ENCODE measurements at regions not wholly inside any gene's neighbourhood (a gene's known extent, or its start where the extent isn't known, plus 50 kb on each side); places are given as distances from the start of the nearest gene placed in this dataset.
"Not testable (repeated sequence)": the region's sequence is repeated elsewhere in the genome, so short reads cannot be mapped to it uniquely, and the experiment has no call there.

DNA sequence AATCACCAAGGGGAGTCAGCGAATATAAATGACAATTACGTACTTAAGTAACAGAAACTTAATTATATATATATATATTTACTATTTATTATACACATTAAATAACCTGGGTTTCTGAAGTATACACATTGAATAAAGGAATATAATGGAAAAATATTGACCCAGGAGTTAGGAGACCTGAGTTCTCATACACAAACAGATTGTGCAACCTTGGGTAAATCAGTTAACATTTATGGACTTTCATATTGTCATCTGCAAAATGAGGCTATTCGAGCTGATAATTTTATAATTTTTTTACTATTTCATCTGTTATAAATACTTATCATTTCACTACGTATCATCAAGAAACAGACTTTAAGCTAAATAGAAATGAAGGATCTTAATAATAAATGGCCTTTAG, 75.1 kb upstream of the SRRM3 start:
- no peaks in the 10 kb centered on the region for H3K9me3 ChIP-seq
- no peak for DNase-seq (ENCODE audit: extremely low spot score in 2 of 2)
- intact Hi-C loops (cut with DNase I): no loop called here
- H3K27me3 ChIP-seq: no peaks in the 10 kb centered on the region
- no peak overlapping the region for H3K4me3 ChIP-seq
- TF ChIP-seq POLR2A (IDR thresholded peaks at IDR 0.05) (no peak), POLR2AphosphoS5 (IDR thresholded peaks at IDR 0.05; ENCODE audit: insufficient read depth in 1 of 2, low read depth in 1 of 2) (no peak)
- TF ChIP-seq, protein P1, sequence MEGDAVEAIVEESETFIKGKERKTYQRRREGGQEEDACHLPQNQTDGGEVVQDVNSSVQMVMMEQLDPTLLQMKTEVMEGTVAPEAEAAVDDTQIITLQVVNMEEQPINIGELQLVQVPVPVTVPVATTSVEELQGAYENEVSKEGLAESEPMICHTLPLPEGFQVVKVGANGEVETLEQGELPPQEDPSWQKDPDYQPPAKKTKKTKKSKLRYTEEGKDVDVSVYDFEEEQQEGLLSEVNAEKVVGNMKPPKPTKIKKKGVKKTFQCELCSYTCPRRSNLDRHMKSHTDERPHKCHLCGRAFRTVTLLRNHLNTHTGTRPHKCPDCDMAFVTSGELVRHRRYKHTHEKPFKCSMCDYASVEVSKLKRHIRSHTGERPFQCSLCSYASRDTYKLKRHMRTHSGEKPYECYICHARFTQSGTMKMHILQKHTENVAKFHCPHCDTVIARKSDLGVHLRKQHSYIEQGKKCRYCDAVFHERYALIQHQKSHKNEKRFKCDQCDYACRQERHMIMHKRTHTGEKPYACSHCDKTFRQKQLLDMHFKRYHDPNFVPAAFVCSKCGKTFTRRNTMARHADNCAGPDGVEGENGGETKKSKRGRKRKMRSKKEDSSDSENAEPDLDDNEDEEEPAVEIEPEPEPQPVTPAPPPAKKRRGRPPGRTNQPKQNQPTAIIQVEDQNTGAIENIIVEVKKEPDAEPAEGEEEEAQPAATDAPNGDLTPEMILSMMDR (IDR thresholded peaks at IDR 0.05): no peak
- no peak overlapping the region for H3K27ac ChIP-seq
- no peaks in the 10 kb centered on the region for H3K4me1 ChIP-seq
- no peaks in the 10 kb centered on the region for H3K36me3 ChIP-seq

DNA sequence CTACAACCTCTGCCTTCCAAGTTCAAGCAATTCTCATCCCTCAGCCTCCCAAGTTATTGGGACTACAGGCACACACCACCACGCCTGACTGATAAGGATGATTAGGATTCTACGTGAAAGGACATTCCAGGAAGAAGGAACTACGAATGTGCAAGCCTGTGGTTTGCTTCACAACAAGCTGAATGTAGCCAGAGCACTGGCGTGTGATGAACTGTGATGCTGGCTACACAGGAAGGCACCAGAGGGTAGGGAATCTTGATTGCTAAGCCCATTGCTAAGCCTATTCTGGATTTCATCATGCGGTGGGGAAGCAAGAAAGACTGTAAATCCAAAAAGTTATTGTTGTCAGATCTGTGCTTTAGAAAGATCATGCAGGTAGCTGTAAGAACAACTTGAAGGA, 72.3 kb upstream of the SRRM3 start:
- Histone ChIP-seq H3K27me3 (no peaks in the 10 kb centered on the region), H3K36me3 (no peaks in the 10 kb centered on the region), H3K9me3 (no peaks in the 10 kb centered on the region), H3K4me1 (no peaks in the 10 kb centered on the region), H3K27ac (no peak overlapping the region), H3K4me3 (no peak overlapping the region)
- intact Hi-C loops (cut with DNase I): no loop called here
- no peak for DNase-seq (ENCODE audit: extremely low spot score in 2 of 2)
- TF ChIP-seq POLR2A (IDR thresholded peaks at IDR 0.05) (no peak), POLR2AphosphoS5 (IDR thresholded peaks at IDR 0.05; ENCODE audit: insufficient read depth in 1 of 2, low read depth in 1 of 2) (no peak)
- TF ChIP-seq, protein P1 (IDR thresholded peaks at IDR 0.05): no peak

DNA sequence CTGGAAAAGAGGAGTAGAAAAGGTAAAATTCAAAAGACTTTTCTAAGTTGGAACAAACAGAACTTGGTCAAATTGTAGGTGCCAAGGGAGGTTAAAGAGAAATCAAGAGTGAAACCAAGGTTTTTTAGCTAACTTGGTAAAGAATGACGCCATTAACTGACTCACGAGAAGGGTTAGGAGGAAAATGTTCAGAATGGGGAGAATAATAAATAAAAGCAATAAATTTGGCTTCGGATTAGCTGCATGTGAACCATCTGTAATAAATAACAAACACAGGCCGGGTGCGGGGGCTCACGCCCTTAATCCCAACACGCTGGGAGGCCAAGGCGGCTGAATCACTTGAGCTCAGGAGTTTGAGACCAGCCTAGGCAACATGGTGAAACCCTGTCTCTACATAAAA, 71.9 kb upstream of the SRRM3 start:
- Histone ChIP-seq H3K4me1 (no peaks in the 10 kb centered on the region), H3K4me3 (no peak overlapping the region), H3K27me3 (no peaks in the 10 kb centered on the region), H3K9me3 (no peaks in the 10 kb centered on the region), H3K27ac (no peak overlapping the region), H3K36me3 (no peaks in the 10 kb centered on the region)
- no peak for TF ChIP-seq POLR2A (IDR thresholded peaks at IDR 0.05)
- TF ChIP-seq, protein P1 (IDR thresholded peaks at IDR 0.05): no peak
- no peak for TF ChIP-seq POLR2AphosphoS5 (IDR thresholded peaks at IDR 0.05; ENCODE audit: insufficient read depth in 1 of 2, low read depth in 1 of 2)
- no peak for DNase-seq (ENCODE audit: extremely low spot score in 2 of 2)
- intact Hi-C loops (cut with DNase I): no loop called here

DNA sequence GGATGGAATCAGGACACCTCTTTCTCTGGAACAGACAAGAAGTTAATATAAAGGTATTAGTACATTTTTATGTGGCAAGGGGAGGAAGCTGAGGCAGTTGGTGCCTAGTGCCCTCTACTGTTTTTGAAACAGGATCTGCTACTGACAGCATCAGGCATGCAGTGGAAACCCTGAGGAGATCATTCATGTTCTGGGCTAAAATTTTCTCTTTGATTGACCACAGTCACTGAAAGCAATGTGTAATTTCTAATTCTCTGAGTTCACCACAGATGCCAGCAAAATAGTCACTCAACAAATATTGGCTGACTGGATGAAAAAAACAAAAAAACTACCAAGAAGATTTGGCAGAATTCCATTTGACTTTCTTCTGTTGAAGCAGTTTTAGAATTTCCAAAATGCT, 71.0 kb upstream of the SRRM3 start:
- H3K27me3 ChIP-seq; H3K9me3 ChIP-seq; H3K4me3 ChIP-seq; intact Hi-C loops (cut with DNase I); DNase-seq (ENCODE audit: extremely low spot score in 2 of 2); H3K27ac ChIP-seq; H3K36me3 ChIP-seq; H3K4me1 ChIP-seq: not testable (repeated sequence)
- TF ChIP-seq, protein P1 (IDR thresholded peaks at IDR 0.05): peak in 2 of 3 experiments; percentile 6 to 29

DNA sequence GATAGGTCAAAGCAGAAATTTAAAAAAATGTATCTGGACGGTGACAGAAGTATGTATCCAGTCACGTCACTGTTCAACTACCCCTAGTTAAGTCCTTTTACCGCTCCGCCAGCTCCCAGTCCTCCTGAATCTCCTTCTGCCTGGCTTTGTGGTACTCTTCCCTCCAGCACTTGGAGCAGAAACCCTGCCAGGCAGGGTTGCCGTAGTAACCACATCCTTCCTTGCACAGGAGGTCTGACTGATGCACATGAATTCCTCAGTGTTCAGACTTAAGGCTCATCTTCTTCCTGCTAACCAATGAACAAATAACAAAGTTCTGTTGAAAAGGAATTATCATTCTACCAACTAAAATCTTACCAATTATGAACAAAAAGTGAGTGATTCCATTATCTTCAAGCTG, 69.8 kb upstream of the SRRM3 start:
- H3K27ac ChIP-seq; H3K9me3 ChIP-seq; H3K4me3 ChIP-seq; DNase-seq (ENCODE audit: extremely low spot score in 2 of 2); H3K36me3 ChIP-seq; H3K4me1 ChIP-seq; H3K27me3 ChIP-seq; intact Hi-C loops (cut with DNase I): not testable (repeated sequence)

DNA sequence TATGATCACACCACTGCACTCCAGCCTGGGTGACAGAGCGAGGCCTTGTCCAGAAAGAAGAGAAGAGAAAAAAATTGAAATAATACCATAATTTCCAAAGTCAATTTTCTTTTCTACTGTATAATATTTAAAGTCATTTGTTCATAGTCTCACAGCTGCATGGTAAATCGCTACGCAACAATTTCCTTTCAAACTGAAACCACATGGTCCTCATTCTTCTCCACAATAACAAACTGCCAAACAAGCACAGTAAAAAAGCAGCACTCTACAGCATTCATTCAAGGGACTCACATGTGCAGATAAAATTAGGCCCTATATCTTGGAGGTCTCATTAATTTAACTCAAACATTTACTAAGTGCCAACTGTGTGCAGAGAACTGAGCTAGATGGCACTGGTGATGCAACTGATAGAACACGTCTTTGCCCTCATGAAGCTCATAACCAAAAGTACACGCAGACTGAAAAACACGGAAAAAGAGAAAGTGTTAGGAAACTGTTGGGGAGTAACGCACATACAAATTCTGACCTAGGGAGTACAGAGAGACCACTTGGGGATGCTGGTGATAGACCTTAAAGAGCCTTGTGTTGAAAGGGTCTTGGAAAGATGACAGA, 68.4 kb upstream of the SRRM3 start:
- DNase-seq (ENCODE audit: extremely low spot score in 2 of 2): no peak
- Histone ChIP-seq H3K4me3 (no peak overlapping the region), H3K36me3 (no peaks in the 10 kb centered on the region), H3K27ac (no peak overlapping the region), H3K9me3 (no peaks in the 10 kb centered on the region), H3K4me1 (no peaks in the 10 kb centered on the region), H3K27me3 (no peaks in the 10 kb centered on the region)
- TF ChIP-seq POLR2A (IDR thresholded peaks at IDR 0.05) (no peak), POLR2AphosphoS5 (IDR thresholded peaks at IDR 0.05; ENCODE audit: insufficient read depth in 1 of 2, low read depth in 1 of 2) (no peak)
- intact Hi-C loops (cut with DNase I): no loop called here

Measured in vagina (tissue), 2 donors.